AG04449 (cell line): ENCODE measurements at regions not wholly inside any gene's neighbourhood (a gene's known extent, or its start where the extent isn't known, plus 50 kb on each side); places are given as distances from the start of the nearest gene placed in this dataset.

Source experiments
- CTCF ChIA-PET: fragments of 350-600 bp; formaldehyde crosslinking; extraction: SDS; loops from one replicate; lab custom pipeline; 2021; ENCODE audit warnings: antibody characterized with exemption; lab: Yijun Ruan, JAX
- POLR2A ChIA-PET: fragments of 400-600, 350-600 bp; formaldehyde crosslinking; extraction: SDS; loops from one replicate; lab custom pipeline; 2020; ENCODE audit warnings: antibody characterized with exemption, inconsistent platforms; lab: Yijun Ruan, JAX
- DNase-seq: peaks from one replicate; pipeline ENCODE4 v3.0.0-alpha.2; 2010; ENCODE audit warnings: low read depth, low spot score
- H3K4me3 ChIP-seq: 2 replicates; pipeline ENCODE4 v1.5.1; 2011; ENCODE audit warnings: low read depth, mild to moderate bottlenecking, control low read depth, low read length
- TF ChIP-seq, protein P1 (sequence below): IDR thresholded peaks from one replicate; pipeline ENCODE4 v1.5.1; 2011; ENCODE audit warnings: mild to moderate bottlenecking, moderate library complexity, low read length, control low read depth, inconsistent platforms; ENCODE audit not compliant: insufficient read depth; ENCODE audit errors: missing control alignments

GRCh38 chr13:104984296-104984818, 1551.1 kb downstream of the EFNB2 start:
- DNase-seq, result peak; percentile 12
- CTCF ChIA-PET, result no interaction called here
- no peak overlapping the region for H3K4me3 ChIP-seq

DNA sequence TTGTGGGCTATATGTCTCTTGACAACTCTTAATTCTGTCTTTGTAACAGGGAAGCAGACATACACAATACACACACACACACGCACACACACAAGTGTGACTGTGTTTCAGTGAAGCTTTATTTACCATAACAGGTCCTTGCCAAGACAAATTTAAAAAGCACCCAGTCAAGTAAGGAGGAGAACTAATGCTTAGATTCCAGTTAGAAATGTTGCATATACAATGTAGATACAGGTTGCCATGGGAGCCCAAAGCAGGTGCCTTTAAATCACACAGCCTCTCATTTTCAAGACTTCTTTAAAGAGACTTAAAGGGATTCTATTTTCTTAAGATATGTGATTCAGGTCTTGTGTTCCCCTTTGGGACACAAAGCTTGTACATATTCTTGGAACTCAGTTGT, 1551.9 kb downstream of the EFNB2 start:
- ChIA-PET CTCF (no interaction called here), POLR2A (no interaction called here)
- H3K4me3 ChIP-seq, result no peak overlapping the region
- TF ChIP-seq, protein P1, sequence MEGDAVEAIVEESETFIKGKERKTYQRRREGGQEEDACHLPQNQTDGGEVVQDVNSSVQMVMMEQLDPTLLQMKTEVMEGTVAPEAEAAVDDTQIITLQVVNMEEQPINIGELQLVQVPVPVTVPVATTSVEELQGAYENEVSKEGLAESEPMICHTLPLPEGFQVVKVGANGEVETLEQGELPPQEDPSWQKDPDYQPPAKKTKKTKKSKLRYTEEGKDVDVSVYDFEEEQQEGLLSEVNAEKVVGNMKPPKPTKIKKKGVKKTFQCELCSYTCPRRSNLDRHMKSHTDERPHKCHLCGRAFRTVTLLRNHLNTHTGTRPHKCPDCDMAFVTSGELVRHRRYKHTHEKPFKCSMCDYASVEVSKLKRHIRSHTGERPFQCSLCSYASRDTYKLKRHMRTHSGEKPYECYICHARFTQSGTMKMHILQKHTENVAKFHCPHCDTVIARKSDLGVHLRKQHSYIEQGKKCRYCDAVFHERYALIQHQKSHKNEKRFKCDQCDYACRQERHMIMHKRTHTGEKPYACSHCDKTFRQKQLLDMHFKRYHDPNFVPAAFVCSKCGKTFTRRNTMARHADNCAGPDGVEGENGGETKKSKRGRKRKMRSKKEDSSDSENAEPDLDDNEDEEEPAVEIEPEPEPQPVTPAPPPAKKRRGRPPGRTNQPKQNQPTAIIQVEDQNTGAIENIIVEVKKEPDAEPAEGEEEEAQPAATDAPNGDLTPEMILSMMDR, result no peak
- no peak for DNase-seq

More at GRCh38 chr13:104984296-104984818, 1551.1 kb downstream of the EFNB2 start:
- TF ChIP-seq, protein P1, result no peak
- POLR2A ChIA-PET, result no interaction called here

DNA sequence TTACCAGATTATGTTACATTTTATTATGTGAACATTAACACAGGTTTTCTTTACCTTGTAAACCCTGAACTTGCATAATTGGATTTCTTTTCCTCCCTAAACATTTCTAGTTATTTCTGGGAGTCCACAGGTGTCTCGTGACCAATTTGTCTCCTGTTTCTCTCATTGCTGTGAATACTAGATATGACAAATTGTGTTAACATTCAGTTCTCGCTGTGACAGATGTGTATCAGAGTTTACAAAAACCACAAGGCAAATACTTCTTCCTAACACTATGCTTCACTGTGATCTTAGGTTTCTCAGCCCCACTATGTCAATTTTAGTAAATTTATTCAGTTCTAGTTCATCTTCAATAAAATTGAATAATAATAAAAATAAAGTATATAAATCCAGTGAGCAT, 1554.9 kb downstream of the EFNB2 start:
- CTCF ChIA-PET, result no interaction called here
- no peak for DNase-seq

DNA sequence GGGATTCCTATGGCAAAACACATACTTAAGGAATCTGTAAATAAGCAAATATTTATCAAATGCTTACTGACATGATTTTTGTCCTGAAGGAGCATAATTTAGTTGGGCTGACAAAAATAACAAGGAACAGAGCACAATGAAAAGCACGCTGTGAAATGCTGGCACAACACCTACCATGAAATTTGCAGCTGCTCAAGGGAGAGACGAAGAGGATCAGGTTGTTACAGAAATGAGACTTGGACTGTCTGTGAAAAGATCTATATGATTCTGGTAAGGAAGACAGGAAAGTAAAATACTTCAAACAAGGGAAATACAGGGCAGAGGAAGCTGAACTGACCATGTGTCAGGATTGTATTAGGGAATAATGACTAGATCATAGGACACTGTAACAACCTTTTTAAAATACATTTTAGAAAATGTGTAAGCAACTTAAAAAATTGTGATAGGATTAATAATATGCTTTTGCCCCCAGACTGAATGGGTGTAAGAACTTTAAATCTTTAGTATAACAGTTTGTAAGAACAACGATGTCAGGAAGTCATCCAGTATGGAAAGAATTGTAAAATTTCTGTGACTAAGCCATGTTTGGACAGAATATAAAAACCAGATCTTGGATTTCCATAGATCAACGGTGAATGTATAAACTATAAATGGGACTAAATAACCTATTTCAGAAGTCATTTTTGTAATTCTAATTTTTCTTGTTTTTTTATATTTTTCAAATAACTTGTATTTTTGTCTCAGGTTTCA, 1556.0 kb downstream of the EFNB2 start:
- ChIA-PET POLR2A (no interaction called here), CTCF (no interaction called here)
- H3K4me3 ChIP-seq, result no peak overlapping the region
- TF ChIP-seq, protein P1, result no peak
- DNase-seq, result no peak

More for the DNA sequence above, 1554.9 kb downstream of the EFNB2 start:
- POLR2A ChIA-PET, result no interaction called here
- H3K4me3 ChIP-seq, result no peak overlapping the region
- TF ChIP-seq, protein P1, result no peak

DNA sequence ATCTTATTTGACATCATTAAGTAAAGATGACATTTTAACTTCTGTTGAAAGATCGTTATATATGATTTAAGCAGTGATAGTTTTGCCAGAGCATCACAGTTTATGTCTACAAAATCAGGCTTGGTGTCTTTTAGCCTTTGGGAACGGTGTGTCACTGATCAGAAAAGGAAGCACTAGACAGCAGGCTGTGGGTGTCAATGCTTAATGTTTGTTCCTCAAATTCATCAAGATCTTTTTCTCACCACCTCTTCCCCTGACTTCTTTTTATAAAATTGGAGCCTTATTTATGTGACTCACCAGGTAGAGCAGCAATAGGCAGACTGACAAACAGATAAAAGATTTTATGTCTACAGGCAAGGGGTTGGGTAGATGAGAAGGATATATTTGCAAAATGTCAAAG, 1558.5 kb downstream of the EFNB2 start:
- TF ChIP-seq, protein P1, result no peak
- DNase-seq, result no peak
- H3K4me3 ChIP-seq, result no peak overlapping the region
- ChIA-PET POLR2A (no interaction called here), CTCF (no interaction called here)

DNA sequence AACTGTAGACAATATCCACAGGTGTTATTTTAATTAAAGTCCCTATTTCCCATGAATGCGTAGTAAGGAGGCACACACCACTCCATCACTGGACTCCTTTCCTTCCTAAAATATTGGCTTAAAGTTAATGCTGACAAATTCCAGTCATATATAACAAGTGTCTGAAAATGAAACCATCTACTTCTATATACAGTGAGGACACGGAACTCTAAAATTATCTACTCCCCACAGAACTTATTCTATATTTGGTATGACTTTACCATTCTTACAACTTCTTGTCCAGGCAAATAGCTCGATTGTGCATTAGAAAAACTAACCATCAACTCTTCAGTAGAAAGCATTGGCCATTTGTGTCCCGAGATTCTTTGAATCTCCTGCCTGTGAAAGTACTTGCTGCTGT, 1560.2 kb downstream of the EFNB2 start:
- TF ChIP-seq, protein P1, result no peak
- H3K4me3 ChIP-seq, result no peak overlapping the region
- ChIA-PET POLR2A (no interaction called here), CTCF (no interaction called here)
- DNase-seq, result no peak
